ENCODE measurements at regions not wholly inside any gene's neighbourhood (a gene's known extent, or its start where the extent isn't known, plus 50 kb on each side); places are given as distances from the start of the nearest gene placed in this dataset.

- H3K9ac ChIP-seq (ENCODE audit: low read depth, low read length), result no peak overlapping the region
- H3K4me1 ChIP-seq (ENCODE audit: control insufficient read depth, insufficient read depth, low read length), result peaks cover 2% of the 10 kb centered on the region
- peaks cover under 1% of the 10 kb centered on the region for H3K27me3 ChIP-seq (ENCODE audit: control insufficient read depth, insufficient read depth, low read length)
- no peak overlapping the region for H3K4me3 ChIP-seq (ENCODE audit: low read depth, low read length)
- H3K9me3 ChIP-seq (ENCODE audit: control insufficient read depth, insufficient read depth, low read length), result no peaks in the 10 kb centered on the region
- H3K36me3 ChIP-seq (ENCODE audit: control insufficient read depth, insufficient read depth, low read length), result no peaks in the 10 kb centered on the region
Measured at GRCh38 chr7:42692621-42693020, 219.2 kb downstream of the C7orf25 start.

- Histone ChIP-seq H3K36me3 (ENCODE audit: control insufficient read depth, insufficient read depth, low read length) (no peaks in the 10 kb centered on the region), H3K9me3 (ENCODE audit: control insufficient read depth, insufficient read depth, low read length) (no peaks in the 10 kb centered on the region), H3K9ac (ENCODE audit: low read depth, low read length) (no peak overlapping the region), H3K4me1 (ENCODE audit: control insufficient read depth, insufficient read depth, low read length) (peaks cover 11% of the 10 kb centered on the region), H3K27me3 (ENCODE audit: control insufficient read depth, insufficient read depth, low read length) (peaks cover 8% of the 10 kb centered on the region), H3K4me3 (ENCODE audit: low read depth, low read length) (no peak overlapping the region)
Measured at GRCh38 chr7:42690794-42691639, 220.9 kb downstream of the C7orf25 start.

GRCh38 chr7:42689626-42690025, 222.2 kb downstream of the C7orf25 start:
- no peaks in the 10 kb centered on the region for H3K36me3 ChIP-seq (ENCODE audit: control insufficient read depth, insufficient read depth, low read length)
- H3K4me3 ChIP-seq (ENCODE audit: low read depth, low read length), result no peak overlapping the region

GRCh38 chr7:42688056-42688371, 223.9 kb downstream of the C7orf25 start:
- Histone ChIP-seq H3K4me3 (ENCODE audit: low read depth, low read length) (no peak overlapping the region), H3K9me3 (ENCODE audit: control insufficient read depth, insufficient read depth, low read length) (no peaks in the 10 kb centered on the region), H3K9ac (ENCODE audit: low read depth, low read length) (no peak overlapping the region), H3K4me1 (ENCODE audit: control insufficient read depth, insufficient read depth, low read length) (peaks cover 27% of the 10 kb centered on the region), H3K36me3 (ENCODE audit: control insufficient read depth, insufficient read depth, low read length) (no peaks in the 10 kb centered on the region), H3K27me3 (ENCODE audit: control insufficient read depth, insufficient read depth, low read length) (peaks cover 24% of the 10 kb centered on the region)

More at GRCh38 chr7:42689626-42690025, 222.2 kb downstream of the C7orf25 start:
- Histone ChIP-seq H3K27me3 (ENCODE audit: control insufficient read depth, insufficient read depth, low read length) (peaks cover 21% of the 10 kb centered on the region), H3K9me3 (ENCODE audit: control insufficient read depth, insufficient read depth, low read length) (no peaks in the 10 kb centered on the region), H3K9ac (ENCODE audit: low read depth, low read length) (no peak overlapping the region), H3K4me1 (ENCODE audit: control insufficient read depth, insufficient read depth, low read length) (peaks cover 25% of the 10 kb centered on the region)

GRCh38 chr7:42687211-42688055, 224.4 kb downstream of the C7orf25 start:
- no peaks in the 10 kb centered on the region for H3K36me3 ChIP-seq (ENCODE audit: control insufficient read depth, insufficient read depth, low read length)
- H3K9ac ChIP-seq (ENCODE audit: low read depth, low read length), result no peak overlapping the region
- H3K4me1 ChIP-seq (ENCODE audit: control insufficient read depth, insufficient read depth, low read length), result peaks cover 27% of the 10 kb centered on the region
- no peaks in the 10 kb centered on the region for H3K9me3 ChIP-seq (ENCODE audit: control insufficient read depth, insufficient read depth, low read length)
- H3K4me3 ChIP-seq (ENCODE audit: low read depth, low read length), result no peak overlapping the region
- peaks cover 24% of the 10 kb centered on the region for H3K27me3 ChIP-seq (ENCODE audit: control insufficient read depth, insufficient read depth, low read length)

GRCh38 chr7:42686594-42687156, 225.2 kb downstream of the C7orf25 start:
- H3K4me1 ChIP-seq (ENCODE audit: control insufficient read depth, insufficient read depth, low read length), result peaks cover 27% of the 10 kb centered on the region
- peak overlapping the region; percentile 9 for H3K4me3 ChIP-seq (ENCODE audit: low read depth, low read length)
- no peaks in the 10 kb centered on the region for H3K36me3 ChIP-seq (ENCODE audit: control insufficient read depth, insufficient read depth, low read length)
- no peaks in the 10 kb centered on the region for H3K9me3 ChIP-seq (ENCODE audit: control insufficient read depth, insufficient read depth, low read length)
- no peak overlapping the region for H3K9ac ChIP-seq (ENCODE audit: low read depth, low read length)
- peaks cover 24% of the 10 kb centered on the region for H3K27me3 ChIP-seq (ENCODE audit: control insufficient read depth, insufficient read depth, low read length)

- Histone ChIP-seq H3K27me3 (ENCODE audit: control insufficient read depth, insufficient read depth, low read length) (peaks cover 24% of the 10 kb centered on the region), H3K4me1 (ENCODE audit: control insufficient read depth, insufficient read depth, low read length) (peaks cover 27% of the 10 kb centered on the region), H3K9ac (ENCODE audit: low read depth, low read length) (no peak overlapping the region), H3K9me3 (ENCODE audit: control insufficient read depth, insufficient read depth, low read length) (no peaks in the 10 kb centered on the region), H3K4me3 (ENCODE audit: low read depth, low read length) (peak overlapping the region; percentile 9), H3K36me3 (ENCODE audit: control insufficient read depth, insufficient read depth, low read length) (no peaks in the 10 kb centered on the region)
Measured at GRCh38 chr7:42685911-42686310, 226.0 kb downstream of the C7orf25 start.

GRCh38 chr7:42677751-42678699, 233.8 kb downstream of the C7orf25 start:
- H3K4me1 ChIP-seq (ENCODE audit: control insufficient read depth, insufficient read depth, low read length), result no peaks in the 10 kb centered on the region
- no peak overlapping the region for H3K9ac ChIP-seq (ENCODE audit: low read depth, low read length)
- H3K4me3 ChIP-seq (ENCODE audit: low read depth, low read length), result no peak overlapping the region
- no peaks in the 10 kb centered on the region for H3K27me3 ChIP-seq (ENCODE audit: control insufficient read depth, insufficient read depth, low read length)
- H3K36me3 ChIP-seq (ENCODE audit: control insufficient read depth, insufficient read depth, low read length), result no peaks in the 10 kb centered on the region
- H3K9me3 ChIP-seq (ENCODE audit: control insufficient read depth, insufficient read depth, low read length), result no peaks in the 10 kb centered on the region

GRCh38 chr7:42674541-42674940, 237.3 kb downstream of the C7orf25 start:
- Histone ChIP-seq H3K27me3 (ENCODE audit: control insufficient read depth, insufficient read depth, low read length) (no peaks in the 10 kb centered on the region), H3K36me3 (ENCODE audit: control insufficient read depth, insufficient read depth, low read length) (peaks cover 3% of the 10 kb centered on the region), H3K9me3 (ENCODE audit: control insufficient read depth, insufficient read depth, low read length) (no peaks in the 10 kb centered on the region), H3K4me1 (ENCODE audit: control insufficient read depth, insufficient read depth, low read length) (no peaks in the 10 kb centered on the region), H3K9ac (ENCODE audit: low read depth, low read length) (no peak overlapping the region), H3K4me3 (ENCODE audit: low read depth, low read length) (no peak overlapping the region)

GRCh38 chr7:42673951-42674350, 237.9 kb downstream of the C7orf25 start:
- Histone ChIP-seq H3K9me3 (ENCODE audit: control insufficient read depth, insufficient read depth, low read length) (no peaks in the 10 kb centered on the region), H3K36me3 (ENCODE audit: control insufficient read depth, insufficient read depth, low read length) (peaks cover 3% of the 10 kb centered on the region), H3K4me1 (ENCODE audit: control insufficient read depth, insufficient read depth, low read length) (no peaks in the 10 kb centered on the region), H3K27me3 (ENCODE audit: control insufficient read depth, insufficient read depth, low read length) (no peaks in the 10 kb centered on the region), H3K4me3 (ENCODE audit: low read depth, low read length) (no peak overlapping the region), H3K9ac (ENCODE audit: low read depth, low read length) (no peak overlapping the region)
